Endothelial cell of umbilical vein (primary cell): ENCODE measurements at regions not wholly inside any gene's neighbourhood (a gene's known extent, or its start where the extent isn't known, plus 50 kb on each side); places are given as distances from the start of the nearest gene placed in this dataset.

Experiments used
- BruUV-seq: library from RNA; stranded (reverse); fragments of 400-500 nt; replicated peaks from 2 replicates; lab custom pipeline; 2021; lab: Mats Ljungman, UMichigan
- CTCF ChIA-PET: fragments of 300-600, 350-600 bp; sonication (Branson Sonifier 250); formaldehyde crosslinking; loops from one replicate; lab custom pipeline; 2021; ENCODE audit warnings: antibody characterized with exemption, inconsistent platforms; lab: Charles Lee
- POLR2A ChIA-PET: fragments of 300-600, 350-600 bp; sonication (Branson Sonifier 250); formaldehyde crosslinking; loops from one replicate; lab custom pipeline; 2021; ENCODE audit warnings: antibody characterized with exemption, inconsistent platforms; lab: Charles Lee
- DNase-seq: peaks from one replicate; pipeline ENCODE4 v3.0.0-alpha.2; 2011; ENCODE audit warnings: low read depth, low spot score
- FAIRE-seq: peaks from 2 replicates; lab custom pipeline; 2011; peaks lifted over from hg19 to GRCh38; lab: Jason Lieb, UNC
- H2AFZ ChIP-seq: 2 replicates; pipeline ENCODE4 v1.6.0; 2012; ENCODE audit warnings: low read depth, low read length, control low read depth, inconsistent platforms
- H3K27ac ChIP-seq: 2 replicates; pipeline ENCODE4 v1.5.1; 2011; ENCODE audit warnings: low read depth, mild to moderate bottlenecking, control low read depth, low read length, moderate library complexity; ENCODE audit not compliant: insufficient read depth
- H3K27me3 ChIP-seq, 2 experiments: 2 replicates each; pipeline versions ENCODE4 v1.6.0 to v1.6.1; 2011; ENCODE audit warnings: low read length in 2 of 2, mixed read lengths in 1 of 2; ENCODE audit not compliant: control insufficient read depth in 2 of 2, insufficient read depth in 2 of 2
- H3K36me3 ChIP-seq, 2 experiments: 2 replicates in 1 of 2; 3 replicates in 1 of 2; pipeline ENCODE4 v1.5.1; 2011; ENCODE audit warnings: low read length in 2 of 2, mild to moderate bottlenecking in 1 of 2, moderate library complexity in 1 of 2; ENCODE audit not compliant: control insufficient read depth in 2 of 2, insufficient read depth in 2 of 2; ENCODE audit errors: extremely low read depth in 1 of 2
- H3K4me1 ChIP-seq: 3 replicates; pipeline ENCODE4 v1.5.1; 2011; ENCODE audit warnings: mild to moderate bottlenecking, low read length; ENCODE audit not compliant: control insufficient read depth, insufficient read depth; ENCODE audit errors: extremely low read depth
- H3K4me2 ChIP-seq: 2 replicates; pipeline ENCODE4 v1.6.1; 2011; ENCODE audit warnings: low read length, control low read depth, mixed read lengths; ENCODE audit not compliant: insufficient read depth
- H3K4me3 ChIP-seq, 3 experiments: fragments of 200-600 bp in 1 of 3; sonication (generic), shearing (Covaris generic) in 1 of 3; replicated peaks in 1 of 3; 2 replicates each; pipeline ENCODE4 v1.5.1; 2011 to 2016; ENCODE audit warnings: control low read depth in 3 of 3, low read length in 3 of 3, mild to moderate bottlenecking in 2 of 3, inconsistent platforms in 1 of 3, low read depth in 1 of 3, moderate library complexity in 1 of 3; ENCODE audit not compliant: insufficient read depth in 1 of 3
- H3K79me2 ChIP-seq: 2 replicates; pipeline ENCODE4 v1.6.0; 2012; ENCODE audit warnings: low read length, inconsistent platforms; ENCODE audit not compliant: control insufficient read depth, insufficient read depth
- H3K9ac ChIP-seq: replicated peaks from 2 replicates; pipeline ENCODE3; 2011; ENCODE audit warnings: low read length, control low read depth; ENCODE audit not compliant: insufficient read depth; ENCODE audit errors: extremely low read depth
- H3K9me1 ChIP-seq: replicated peaks from 3 replicates; pipeline ENCODE4 v1.6.0; 2011; ENCODE audit warnings: mild to moderate bottlenecking, low read length; ENCODE audit not compliant: control insufficient read depth, insufficient read depth; ENCODE audit errors: extremely low read depth
- H3K9me3 ChIP-seq: replicated peaks from 2 replicates; pipeline ENCODE4 v1.5.1; 2012; ENCODE audit warnings: low read length, inconsistent platforms; ENCODE audit not compliant: control insufficient read depth, insufficient read depth
- H4K20me1 ChIP-seq: replicated peaks from 2 replicates; pipeline ENCODE3; 2011; ENCODE audit warnings: mild to moderate bottlenecking, low read length; ENCODE audit not compliant: control insufficient read depth, insufficient read depth; ENCODE audit errors: extremely low read depth
- CTCF ChIP-seq, 2 donors: IDR thresholded peaks; 1 replicate in 1 of 2; 2 replicates in 1 of 2; pipeline ENCODE4 v1.5.1; 2011; ENCODE audit warnings: low read length in 2 of 2, mild to moderate bottlenecking in 2 of 2, moderate library complexity in 2 of 2, control low read depth in 1 of 2, inconsistent platforms in 1 of 2, low read depth in 1 of 2; ENCODE audit not compliant: insufficient read depth in 1 of 2; ENCODE audit errors: extremely low read depth in 1 of 2
- EZH2 ChIP-seq: IDR thresholded peaks from 2 replicates; pipeline ENCODE4 v1.6.1; 2012; ENCODE audit warnings: borderline replicate concordance, low read depth, mild to moderate bottlenecking, moderate library complexity, low read length, inconsistent platforms; ENCODE audit not compliant: severe bottlenecking
- FOS ChIP-seq: IDR thresholded peaks from 2 replicates; pipeline ENCODE4 v1.6.1; 2011; ENCODE audit warnings: mild to moderate bottlenecking, low read length, moderate library complexity, borderline replicate concordance; ENCODE audit not compliant: insufficient read depth
- GATA2 ChIP-seq: IDR thresholded peaks from 2 replicates; pipeline ENCODE4 v1.7.0; 2011; ENCODE audit warnings: low read depth, mild to moderate bottlenecking, moderate library complexity, mixed read lengths, low read length; ENCODE audit not compliant: insufficient read length, insufficient read depth
- JUN ChIP-seq: IDR thresholded peaks from 2 replicates; pipeline ENCODE4 v1.6.1; 2011; ENCODE audit warnings: borderline replicate concordance, low read depth; ENCODE audit not compliant: insufficient read length, insufficient read depth
- MYC ChIP-seq: IDR thresholded peaks from one replicate; pipeline ENCODE4 v1.6.1; 2011; ENCODE audit warnings: mild to moderate bottlenecking, low read depth, low read length
- POLR2AphosphoS5 ChIP-seq: IDR thresholded peaks from 2 replicates; pipeline ENCODE4 v1.6.1; 2012; ENCODE audit warnings: low read depth, mild to moderate bottlenecking, control low read depth, low read length, moderate library complexity; ENCODE audit not compliant: insufficient read depth
- dilution Hi-C: fragments of 300-500 bp; cut with MboI; formaldehyde crosslinking; loops from one replicate; pipeline ENCODE4 v1.15.0; 2019; ENCODE audit warnings: low sequenced_read_pairs; ENCODE audit not compliant: extremely low pct_ligation_motif_present
- intact Hi-C: fragments of 100-400 bp; cut with micrococcal nuclease; formaldehyde crosslinking; loops from one replicate; pipeline ENCODE4 v1.10.0; 2022

- dilution Hi-C loops (no loop called here), intact Hi-C loops (loop anchor here (1.0 kb wide), 3 partner anchors 16 to 176 kb away; no protein-coding TSS in a partner anchor)
- no peak overlapping the region for H3K4me2 ChIP-seq
- CTCF ChIA-PET: interaction anchor here (0.6 to 4.9 kb wide), 19 partner anchors 9 to 178 kb away, joined by 3 to 43 read pairs (median 4); no protein-coding TSS in a partner anchor
- POLR2A ChIA-PET: no interaction called here
- H3K27me3 ChIP-seq: peaks cover 0 to 1% of the 10 kb centered on the region in 2 experiments
- H3K9ac ChIP-seq: no peak overlapping the region
- no peaks in the 10 kb centered on the region for H3K79me2 ChIP-seq
- H4K20me1 ChIP-seq: no peaks in the 10 kb centered on the region
- no peak overlapping the region for H3K4me3 ChIP-seq
- H3K9me3 ChIP-seq: no peaks in the 10 kb centered on the region
- H3K4me1 ChIP-seq: peaks cover 7% of the 10 kb centered on the region
- H3K27ac ChIP-seq: no peak overlapping the region
- DNase-seq: peak; percentile 76
- peak; percentile 74 for FAIRE-seq
- no TSS peak for BruUV-seq
- no peak for TF ChIP-seq GATA2
- TF ChIP-seq JUN: no peak
- TF ChIP-seq MYC: no peak
- no peak for TF ChIP-seq FOS
- no peak for TF ChIP-seq POLR2AphosphoS5
- peak; percentile 42 to 53 for TF ChIP-seq CTCF (IDR thresholded peaks at IDR 0.05; ENCODE audit: extremely low read depth in 1 of 2, insufficient read depth in 1 of 2, low read depth in 1 of 2, low read length in 2 of 2)
- no peak for TF ChIP-seq EZH2
- no peak overlapping the region for H2AFZ ChIP-seq
- H3K9me1 ChIP-seq: no peaks in the 10 kb centered on the region
- H3K36me3 ChIP-seq: no peaks in the 10 kb centered on the region
Measured at GRCh38 chr10:32190890-32191491, 134.8 kb upstream of the KIF5B start.
